Transverse colon (tissue), 4 donors: ENCODE measurements at regions not wholly inside any gene's neighbourhood (a gene's known extent, or its start where the extent isn't known, plus 50 kb on each side); places are given as distances from the start of the nearest gene placed in this dataset.

Experiments used
- CTCF ChIP-seq, 5 experiments: fragments of 200-600 bp in 3 of 5; fragments of 450-650 bp in 2 of 5; sonication (generic) in 3 of 5; IDR thresholded peaks; 1 replicate in 2 of 5; 2 replicates in 3 of 5; pipeline ENCODE4 v1.5.1; 2016 to 2017; ENCODE audit warnings: antibody characterized with exemption in 5 of 5, inconsistent platforms in 3 of 5, mild to moderate bottlenecking in 2 of 5, moderate library complexity in 1 of 5
- EP300 ChIP-seq: sonication (generic); formaldehyde crosslinking; IDR thresholded peaks from one replicate; pipeline ENCODE4 v1.6.1; 2017; ENCODE audit warnings: antibody characterized with exemption, low read depth
- POLR2A ChIP-seq: fragments of 450-650 bp; IDR thresholded peaks from one replicate; pipeline ENCODE4 v1.6.1; 2016; ENCODE audit warnings: antibody characterized with exemption, mild to moderate bottlenecking, moderate library complexity
- POLR2AphosphoS5 ChIP-seq, 3 donors: sonication (generic); formaldehyde crosslinking; IDR thresholded peaks; one replicate each; pipeline ENCODE4 v1.6.1; 2016; ENCODE audit warnings: antibody characterized with exemption in 3 of 3

- TF ChIP-seq POLR2A (no peak), CTCF (IDR thresholded peaks at IDR 0.05) (no peak), EP300 (no peak), POLR2AphosphoS5 (IDR thresholded peaks at IDR 0.05) (no peak)
These were observed 147.6 kb upstream of the ITGA6 start for GRCh38 chr2:172279813-172280212.
